ENCODE measurements at regions not wholly inside any gene's neighbourhood (a gene's known extent, or its start where the extent isn't known, plus 50 kb on each side); places are given as distances from the start of the nearest gene placed in this dataset.
A peak's percentile ranks its signal among the peaks of the same experiment; 100 is the strongest.
"Not testable (repeated sequence)": the region's sequence is repeated elsewhere in the genome, so short reads cannot be mapped to it uniquely, and the experiment has no call there.

DNA sequence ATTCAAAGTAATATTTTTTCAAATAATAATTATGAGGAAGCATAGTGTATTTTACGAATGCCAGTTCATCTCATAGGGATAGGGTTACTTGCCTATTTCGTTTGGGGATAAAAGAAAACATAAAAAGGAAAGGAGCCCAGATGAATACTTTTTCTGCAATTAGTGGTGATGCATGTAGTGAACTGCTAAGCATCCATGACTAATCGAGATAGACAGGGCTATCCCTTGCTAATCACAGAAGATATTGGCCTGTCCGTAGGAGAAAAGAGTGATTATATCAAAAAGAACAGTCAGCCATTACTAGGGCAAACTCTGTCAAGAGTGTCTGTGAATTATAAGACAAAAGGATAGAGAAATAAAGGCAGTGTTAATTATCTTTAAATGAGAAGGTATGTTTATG lies 746.1 kb downstream of the C4orf33 start:
- no peaks in the 10 kb centered on the region for H3K36me3 ChIP-seq (ENCODE audit: insufficient read depth, low read length)
- H4K20me1 ChIP-seq (ENCODE audit: insufficient read depth, low read length), result no peaks in the 10 kb centered on the region
- H3K9ac ChIP-seq (ENCODE audit: low read depth, low read length), result no peak overlapping the region
- DNase-seq (no peak), ATAC-seq (ENCODE audit: insufficient read depth, low read depth) (no peak)
- no peak overlapping the region for H3K27ac ChIP-seq (ENCODE audit: low read length)
- H3K4me3 ChIP-seq (ENCODE audit: low read depth in 1 of 2, low read length in 2 of 2), result no peak overlapping the region
- TF ChIP-seq, protein P1, sequence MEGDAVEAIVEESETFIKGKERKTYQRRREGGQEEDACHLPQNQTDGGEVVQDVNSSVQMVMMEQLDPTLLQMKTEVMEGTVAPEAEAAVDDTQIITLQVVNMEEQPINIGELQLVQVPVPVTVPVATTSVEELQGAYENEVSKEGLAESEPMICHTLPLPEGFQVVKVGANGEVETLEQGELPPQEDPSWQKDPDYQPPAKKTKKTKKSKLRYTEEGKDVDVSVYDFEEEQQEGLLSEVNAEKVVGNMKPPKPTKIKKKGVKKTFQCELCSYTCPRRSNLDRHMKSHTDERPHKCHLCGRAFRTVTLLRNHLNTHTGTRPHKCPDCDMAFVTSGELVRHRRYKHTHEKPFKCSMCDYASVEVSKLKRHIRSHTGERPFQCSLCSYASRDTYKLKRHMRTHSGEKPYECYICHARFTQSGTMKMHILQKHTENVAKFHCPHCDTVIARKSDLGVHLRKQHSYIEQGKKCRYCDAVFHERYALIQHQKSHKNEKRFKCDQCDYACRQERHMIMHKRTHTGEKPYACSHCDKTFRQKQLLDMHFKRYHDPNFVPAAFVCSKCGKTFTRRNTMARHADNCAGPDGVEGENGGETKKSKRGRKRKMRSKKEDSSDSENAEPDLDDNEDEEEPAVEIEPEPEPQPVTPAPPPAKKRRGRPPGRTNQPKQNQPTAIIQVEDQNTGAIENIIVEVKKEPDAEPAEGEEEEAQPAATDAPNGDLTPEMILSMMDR (IDR thresholded peaks at IDR 0.05; ENCODE audit: borderline replicate concordance, extremely low read depth, low read length, poor library complexity, severe bottlenecking), result no peak
- no peak overlapping the region for H3K4me2 ChIP-seq (ENCODE audit: insufficient read depth, low read length)
- H2AFZ ChIP-seq (ENCODE audit: low read depth, low read length), result no peak overlapping the region
- no peaks in the 10 kb centered on the region for H3K4me1 ChIP-seq (ENCODE audit: insufficient read depth, low read length)
- H3K9me3 ChIP-seq (ENCODE audit: insufficient read depth, low read length, severe bottlenecking), result no peaks in the 10 kb centered on the region
- H3K27me3 ChIP-seq (ENCODE audit: insufficient read depth, low read length, poor library complexity), result no peaks in the 10 kb centered on the region
- no peaks in the 10 kb centered on the region for H3K79me2 ChIP-seq (ENCODE audit: insufficient read depth, low read length)

DNA sequence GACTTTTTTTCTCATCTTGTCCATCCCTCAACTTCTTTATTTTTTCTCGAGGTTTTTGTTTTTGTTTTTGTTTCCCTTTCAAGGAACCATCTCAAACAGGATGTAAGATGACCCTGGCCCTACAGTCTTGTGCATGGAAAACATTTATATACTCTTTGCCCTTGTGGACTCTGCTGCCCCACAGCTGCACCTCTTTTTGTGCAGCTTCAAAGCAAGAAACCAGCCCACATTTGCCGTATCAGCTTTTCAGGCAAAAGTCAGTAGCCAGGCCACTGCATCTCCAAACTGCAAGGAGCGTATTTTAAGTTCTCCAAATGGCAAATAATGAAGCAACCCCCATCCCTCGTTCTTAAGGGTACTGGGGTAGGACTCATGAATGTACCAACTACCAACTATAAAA lies 756.5 kb downstream of the C4orf33 start:
- Histone ChIP-seq H3K36me3 (ENCODE audit: insufficient read depth, low read length) (no peaks in the 10 kb centered on the region), H3K4me2 (ENCODE audit: insufficient read depth, low read length) (no peak overlapping the region), H3K9me3 (ENCODE audit: insufficient read depth, low read length, severe bottlenecking) (no peaks in the 10 kb centered on the region), H3K4me1 (ENCODE audit: insufficient read depth, low read length) (no peaks in the 10 kb centered on the region), H3K27ac (ENCODE audit: low read length) (no peak overlapping the region), H3K27me3 (ENCODE audit: insufficient read depth, low read length, poor library complexity) (no peaks in the 10 kb centered on the region), H2AFZ (ENCODE audit: low read depth, low read length) (no peak overlapping the region), H3K9ac (ENCODE audit: low read depth, low read length) (no peak overlapping the region), H3K79me2 (ENCODE audit: insufficient read depth, low read length) (no peaks in the 10 kb centered on the region), H3K4me3 (ENCODE audit: low read depth in 1 of 2, low read length in 2 of 2) (no peak overlapping the region), H4K20me1 (ENCODE audit: insufficient read depth, low read length) (no peaks in the 10 kb centered on the region)
- DNase-seq (no peak), ATAC-seq (ENCODE audit: insufficient read depth, low read depth) (no peak)
- TF ChIP-seq EZH2 (IDR thresholded peaks at IDR 0.05; ENCODE audit: borderline replicate concordance, low read depth, low read length, severe bottlenecking), result no peak
- TF ChIP-seq, protein P1 (IDR thresholded peaks at IDR 0.05; ENCODE audit: borderline replicate concordance, extremely low read depth, low read length, poor library complexity, severe bottlenecking), result no peak

DNA sequence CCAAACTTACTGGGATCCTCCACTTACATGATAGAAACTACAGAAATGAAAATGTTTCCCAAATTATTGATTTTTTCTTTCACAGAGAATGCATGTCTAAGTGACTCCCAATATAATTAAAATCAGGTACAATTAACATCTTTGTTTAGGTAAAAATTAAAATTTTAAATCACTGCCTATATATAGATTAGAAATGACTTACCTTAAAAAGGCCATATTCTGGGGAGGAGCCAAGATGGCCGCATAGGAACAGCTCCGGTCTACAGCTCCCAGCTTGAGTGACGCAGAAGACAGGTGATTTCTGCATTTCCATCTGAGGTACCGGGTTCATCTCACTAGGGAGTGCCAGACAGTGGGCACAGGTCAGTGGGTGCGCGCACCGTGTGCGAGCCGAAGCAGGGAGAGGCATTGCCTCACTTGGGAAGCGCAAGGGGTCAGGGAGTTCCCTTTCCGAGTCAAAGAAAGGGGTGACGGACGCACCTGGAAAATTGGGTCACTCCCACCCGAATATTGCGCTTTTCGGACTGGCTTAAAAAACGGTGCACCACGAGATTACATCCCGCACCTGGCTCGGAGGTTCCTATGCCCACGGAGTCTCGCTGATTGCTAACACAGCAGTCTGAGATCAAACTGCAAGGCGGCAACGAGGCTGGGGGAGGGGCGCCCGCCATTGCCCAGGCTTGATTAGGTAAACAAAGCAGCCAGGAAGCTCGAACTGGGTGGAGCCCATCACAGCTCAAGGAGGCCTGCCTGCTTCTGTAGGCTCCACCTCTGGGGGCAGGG lies 757.9 kb downstream of the C4orf33 start:
- not testable (repeated sequence) for H3K36me3 ChIP-seq (ENCODE audit: insufficient read depth, low read length); H3K4me1 ChIP-seq (ENCODE audit: insufficient read depth, low read length); H3K4me3 ChIP-seq (ENCODE audit: low read depth in 1 of 2, low read length in 2 of 2); H3K27ac ChIP-seq (ENCODE audit: low read length); DNase-seq; H3K4me2 ChIP-seq (ENCODE audit: insufficient read depth, low read length); ATAC-seq (ENCODE audit: insufficient read depth, low read depth); H2AFZ ChIP-seq (ENCODE audit: low read depth, low read length); H4K20me1 ChIP-seq (ENCODE audit: insufficient read depth, low read length); H3K9me3 ChIP-seq (ENCODE audit: insufficient read depth, low read length, severe bottlenecking); H3K9ac ChIP-seq (ENCODE audit: low read depth, low read length); H3K79me2 ChIP-seq (ENCODE audit: insufficient read depth, low read length); H3K27me3 ChIP-seq (ENCODE audit: insufficient read depth, low read length, poor library complexity)

DNA sequence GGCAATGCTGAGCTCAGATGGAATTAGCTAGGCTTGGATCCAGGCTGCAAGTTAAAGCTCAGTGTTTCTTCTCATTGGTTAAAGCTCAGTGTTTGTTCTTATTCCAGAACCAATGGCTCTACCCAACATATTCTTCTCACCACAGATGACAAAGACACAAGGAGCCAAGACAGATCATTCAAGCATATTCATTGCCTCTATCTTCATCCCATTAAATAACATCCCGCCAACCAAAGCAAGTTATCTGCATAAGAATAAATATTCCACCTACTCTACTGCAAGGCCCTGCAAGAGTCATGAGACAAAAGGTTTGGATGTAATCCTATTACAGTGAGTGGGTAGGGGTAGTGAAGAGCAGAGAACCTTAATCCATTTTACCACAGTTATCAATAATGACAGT lies 766.5 kb downstream of the C4orf33 start:
- ATAC-seq (ENCODE audit: insufficient read depth, low read depth) (no peak), DNase-seq (no peak)
- no peaks in the 10 kb centered on the region for H3K9me3 ChIP-seq (ENCODE audit: insufficient read depth, low read length, severe bottlenecking)
- H3K79me2 ChIP-seq (ENCODE audit: insufficient read depth, low read length), result no peaks in the 10 kb centered on the region
- H3K27me3 ChIP-seq (ENCODE audit: insufficient read depth, low read length, poor library complexity), result no peaks in the 10 kb centered on the region
- H3K4me1 ChIP-seq (ENCODE audit: insufficient read depth, low read length), result no peaks in the 10 kb centered on the region
- no peak overlapping the region for H3K27ac ChIP-seq (ENCODE audit: low read length)
- TF ChIP-seq, protein P1 (IDR thresholded peaks at IDR 0.05; ENCODE audit: borderline replicate concordance, extremely low read depth, low read length, poor library complexity, severe bottlenecking), result no peak
- TF ChIP-seq EZH2 (IDR thresholded peaks at IDR 0.05; ENCODE audit: borderline replicate concordance, low read depth, low read length, severe bottlenecking), result no peak
- no peaks in the 10 kb centered on the region for H4K20me1 ChIP-seq (ENCODE audit: insufficient read depth, low read length)
- H3K4me2 ChIP-seq (ENCODE audit: insufficient read depth, low read length), result no peak overlapping the region
- H2AFZ ChIP-seq (ENCODE audit: low read depth, low read length), result peak overlapping the region; percentile 31
- no peak overlapping the region for H3K4me3 ChIP-seq (ENCODE audit: low read depth in 1 of 2, low read length in 2 of 2)
- no peaks in the 10 kb centered on the region for H3K36me3 ChIP-seq (ENCODE audit: insufficient read depth, low read length)
- H3K9ac ChIP-seq (ENCODE audit: low read depth, low read length), result no peak overlapping the region

Measured in DND-41 (cell line).